NB4 (cell line): ENCODE measurements at regions not wholly inside any gene's neighbourhood (a gene's known extent, or its start where the extent isn't known, plus 50 kb on each side); places are given as distances from the start of the nearest gene placed in this dataset.

Experiments used
- CTCF ChIP-seq: IDR thresholded peaks from one replicate; pipeline ENCODE4 v1.5.1; 2012; ENCODE audit warnings: low read depth, low read length
- POLR2A ChIP-seq: IDR thresholded peaks from 2 replicates; pipeline ENCODE4 v1.6.1; 2011; ENCODE audit warnings: mild to moderate bottlenecking; ENCODE audit not compliant: insufficient read length; ENCODE audit errors: extremely low read depth

DNA sequence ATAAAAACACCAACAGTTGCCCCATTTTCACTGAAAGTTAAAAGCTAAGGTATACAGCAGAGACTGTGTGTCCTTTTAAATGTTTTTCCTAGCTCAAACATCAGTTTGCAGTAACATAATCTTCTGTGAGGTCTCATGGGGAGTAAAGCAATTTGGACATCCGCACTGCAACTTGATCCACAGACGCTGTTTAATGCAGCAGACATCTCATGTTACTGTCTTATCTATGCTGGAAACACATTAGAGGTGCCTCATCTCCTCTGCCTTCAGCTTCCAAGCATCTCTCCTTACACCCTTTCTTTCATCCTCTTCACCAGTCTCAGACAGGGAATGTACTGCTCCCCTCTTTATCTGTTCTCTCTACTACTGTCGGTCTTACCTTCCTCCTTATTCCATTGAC, 53.7 kb upstream of the ATP11B start:
- TF ChIP-seq POLR2A, result no peak
- no peak for TF ChIP-seq CTCF
